Mesendoderm (in vitro differentiated cells): ENCODE measurements at regions not wholly inside any gene's neighbourhood (a gene's known extent, or its start where the extent isn't known, plus 50 kb on each side); places are given as distances from the start of the nearest gene placed in this dataset.

ENCODE experiments used
- DNase-seq: peaks from one replicate; pipeline ENCODE4 v3.0.0; 2013
- H2AK5ac ChIP-seq: 2 replicates; pipeline ENCODE4 v1.6.1; 2013; ENCODE audit warnings: low read length, inconsistent platforms
- H2BK120ac ChIP-seq: 2 replicates; pipeline ENCODE4 v1.6.1; 2013; ENCODE audit warnings: low read depth, mild to moderate bottlenecking, low read length, moderate library complexity, mixed read lengths
- H2BK15ac ChIP-seq: replicated peaks from 2 replicates; pipeline ENCODE4 v1.6.1; 2013; ENCODE audit warnings: low read depth, mild to moderate bottlenecking, moderate library complexity
- H2BK5ac ChIP-seq: 2 replicates; pipeline ENCODE4 v1.6.1; 2013; ENCODE audit warnings: low read length, inconsistent platforms
- H3K18ac ChIP-seq: 2 replicates; pipeline ENCODE4 v1.6.1; 2013; ENCODE audit warnings: mild to moderate bottlenecking, low read length, mixed read lengths
- H3K23ac ChIP-seq: one replicate; pipeline ENCODE4 v1.6.1; 2013; ENCODE audit warnings: low read length
- H3K27ac ChIP-seq: 2 replicates; pipeline ENCODE4 v1.5.1; 2013; ENCODE audit warnings: low read depth, mild to moderate bottlenecking, inconsistent platforms, low read length, moderate library complexity
- H3K27me3 ChIP-seq: 2 replicates; pipeline ENCODE4 v1.6.1; 2013; ENCODE audit warnings: low read length, control low read depth, mild to moderate bottlenecking, inconsistent platforms; ENCODE audit not compliant: insufficient read depth, poor library complexity
- H3K36me3 ChIP-seq: 2 replicates; pipeline ENCODE4 v1.6.1; 2013; ENCODE audit warnings: low read length, inconsistent platforms; ENCODE audit not compliant: control insufficient read depth, insufficient read depth
- H3K4ac ChIP-seq: one replicate; pipeline ENCODE4 v1.6.1; 2013; ENCODE audit warnings: low read depth, mild to moderate bottlenecking, low read length, moderate library complexity
- H3K4me1 ChIP-seq: 2 replicates; pipeline ENCODE4 v1.6.1; 2013; ENCODE audit warnings: low read depth, low read length, inconsistent platforms; ENCODE audit not compliant: control insufficient read depth
- H3K4me2 ChIP-seq: 2 replicates; pipeline ENCODE4 v1.6.1; 2013; ENCODE audit warnings: low read length
- H3K4me3 ChIP-seq: 2 replicates; pipeline ENCODE4 v1.5.1; 2013; ENCODE audit warnings: mild to moderate bottlenecking, low read length
- H3K56ac ChIP-seq: one replicate; pipeline ENCODE4 v1.6.1; 2013; ENCODE audit warnings: low read length
- H3K79me1 ChIP-seq: 2 replicates; pipeline ENCODE4 v1.6.1; 2013; ENCODE audit warnings: low read length, inconsistent platforms
- H3K79me2 ChIP-seq: 2 replicates; pipeline ENCODE4 v1.6.1; 2013; ENCODE audit warnings: mild to moderate bottlenecking, low read length; ENCODE audit not compliant: control insufficient read depth, insufficient read depth
- H3K9ac ChIP-seq: 2 replicates; pipeline ENCODE4 v1.6.1; 2013; ENCODE audit warnings: low read length, inconsistent platforms
- H4K5ac ChIP-seq: one replicate; pipeline ENCODE4 v1.6.1; 2013; ENCODE audit warnings: low read length
- H4K8ac ChIP-seq: one replicate; pipeline ENCODE4 v1.6.1; 2013; ENCODE audit warnings: low read depth, mild to moderate bottlenecking, control low read depth, low read length, moderate library complexity
- WGBS: extraction: QIAGEN DNeasy Blood & Tissue Kit; methylation state at CpG from one replicate; pipeline ENCODE4 v1.1.7; 2013; ENCODE audit warnings: low lambda C conversion rate, missing lambda C conversion rate; ENCODE audit not compliant: insufficient coverage; ENCODE audit errors: extremely low coverage; 5-methylcytosine and 5-hydroxymethylcytosine counted together

- Histone ChIP-seq H3K4me3 (no peak overlapping the region), H3K9ac (no peak overlapping the region), H3K4me1 (no peaks in the 10 kb centered on the region), H3K56ac (no peak overlapping the region), H2BK120ac (no peak overlapping the region), H2BK15ac (no peak overlapping the region), H2BK5ac (no peak overlapping the region), H3K79me1 (no peaks in the 10 kb centered on the region), H3K4ac (no peak overlapping the region), H3K23ac (no peak overlapping the region), H4K5ac (no peak overlapping the region), H3K79me2 (no peaks in the 10 kb centered on the region), H3K18ac (no peak overlapping the region), H3K4me2 (no peak overlapping the region), H2AK5ac (no peak overlapping the region), H3K36me3 (no peaks in the 10 kb centered on the region), H3K27me3 (no peaks in the 10 kb centered on the region), H4K8ac (no peak overlapping the region), H3K27ac (no peak overlapping the region)
- no peak for DNase-seq
- WGBS: no CpG with 5 or more reads among the region's 1 CpG
Observed at GRCh38 chr9:82254646-82255367, 266.2 kb downstream of the SPATA31D1 start.

GRCh38 chr9:82255481-82256176, 267.1 kb downstream of the SPATA31D1 start:
- Histone ChIP-seq H3K56ac (no peak overlapping the region), H4K8ac (no peak overlapping the region), H3K9ac (no peak overlapping the region), H2BK15ac (no peak overlapping the region), H3K36me3 (no peaks in the 10 kb centered on the region), H3K23ac (no peak overlapping the region), H2BK120ac (no peak overlapping the region), H3K4ac (no peak overlapping the region), H3K4me2 (no peak overlapping the region), H2BK5ac (no peak overlapping the region), H4K5ac (no peak overlapping the region), H2AK5ac (no peak overlapping the region), H3K79me2 (no peaks in the 10 kb centered on the region), H3K4me3 (no peak overlapping the region), H3K4me1 (no peaks in the 10 kb centered on the region), H3K18ac (no peak overlapping the region), H3K27ac (no peak overlapping the region), H3K27me3 (no peaks in the 10 kb centered on the region), H3K79me1 (no peaks in the 10 kb centered on the region)
- WGBS: no CpG with 5 or more reads among the region's 10 CpGs
- DNase-seq: no peak

GRCh38 chr9:82260691-82261090, 272.1 kb downstream of the SPATA31D1 start:
- no peaks in the 10 kb centered on the region for H3K4me1 ChIP-seq
- no peak overlapping the region for H3K4me3 ChIP-seq
- H4K5ac ChIP-seq: no peak overlapping the region
- no peak overlapping the region for H2BK120ac ChIP-seq
- H4K8ac ChIP-seq: no peak overlapping the region
- H3K9ac ChIP-seq: no peak overlapping the region
- H3K56ac ChIP-seq: no peak overlapping the region
- no peak overlapping the region for H2BK15ac ChIP-seq
- H3K36me3 ChIP-seq: no peaks in the 10 kb centered on the region
- H3K23ac ChIP-seq: no peak overlapping the region
- no peak overlapping the region for H3K4me2 ChIP-seq
- H3K79me1 ChIP-seq: no peaks in the 10 kb centered on the region
- no peak for DNase-seq
- H3K27me3 ChIP-seq: no peaks in the 10 kb centered on the region
- H2AK5ac ChIP-seq: no peak overlapping the region
- H3K79me2 ChIP-seq: no peaks in the 10 kb centered on the region
- H2BK5ac ChIP-seq: no peak overlapping the region
- no peak overlapping the region for H3K4ac ChIP-seq
- no peak overlapping the region for H3K18ac ChIP-seq
- no peak overlapping the region for H3K27ac ChIP-seq
- no CpG with 5 or more reads among the region's 2 CpGs for WGBS

- no peaks in the 10 kb centered on the region for H3K27me3 ChIP-seq
- H3K9ac ChIP-seq: no peak overlapping the region
- no peak overlapping the region for H4K8ac ChIP-seq
- DNase-seq: no peak
- H3K4ac ChIP-seq: no peak overlapping the region
- H2AK5ac ChIP-seq: no peak overlapping the region
- no peak overlapping the region for H3K27ac ChIP-seq
- H4K5ac ChIP-seq: no peak overlapping the region
- H3K79me1 ChIP-seq: no peaks in the 10 kb centered on the region
- no peak overlapping the region for H2BK120ac ChIP-seq
- no CpG with 5 or more reads among the region's 1 CpG for WGBS
- no peak overlapping the region for H3K4me2 ChIP-seq
- no peak overlapping the region for H2BK5ac ChIP-seq
- no peak overlapping the region for H2BK15ac ChIP-seq
- no peaks in the 10 kb centered on the region for H3K4me1 ChIP-seq
- H3K18ac ChIP-seq: no peak overlapping the region
- H3K23ac ChIP-seq: no peak overlapping the region
- no peaks in the 10 kb centered on the region for H3K79me2 ChIP-seq
- no peaks in the 10 kb centered on the region for H3K36me3 ChIP-seq
- H3K56ac ChIP-seq: no peak overlapping the region
- no peak overlapping the region for H3K4me3 ChIP-seq
Observed at GRCh38 chr9:82263619-82264018, 275.0 kb downstream of the SPATA31D1 start.

GRCh38 chr9:82271106-82271561, 282.6 kb downstream of the SPATA31D1 start:
- no peak overlapping the region for H2AK5ac ChIP-seq
- no peak overlapping the region for H3K27ac ChIP-seq
- no peak overlapping the region for H3K23ac ChIP-seq
- H3K27me3 ChIP-seq: no peaks in the 10 kb centered on the region
- H3K79me2 ChIP-seq: no peaks in the 10 kb centered on the region
- no peak overlapping the region for H2BK120ac ChIP-seq
- H2BK5ac ChIP-seq: no peak overlapping the region
- H3K18ac ChIP-seq: no peak overlapping the region
- H3K4me2 ChIP-seq: no peak overlapping the region
- no peak for DNase-seq
- H4K5ac ChIP-seq: no peak overlapping the region
- no peaks in the 10 kb centered on the region for H3K79me1 ChIP-seq
- no CpG with 5 or more reads among the region's 1 CpG for WGBS
- H3K4me1 ChIP-seq: no peaks in the 10 kb centered on the region
- no peak overlapping the region for H4K8ac ChIP-seq
- H3K4me3 ChIP-seq: no peak overlapping the region
- no peak overlapping the region for H2BK15ac ChIP-seq
- H3K9ac ChIP-seq: no peak overlapping the region
- no peak overlapping the region for H3K56ac ChIP-seq
- no peak overlapping the region for H3K4ac ChIP-seq
- no peaks in the 10 kb centered on the region for H3K36me3 ChIP-seq
